Epithelial cell of proximal tubule (primary cell): ENCODE measurements at regions not wholly inside any gene's neighbourhood (a gene's known extent, or its start where the extent isn't known, plus 50 kb on each side); places are given as distances from the start of the nearest gene placed in this dataset.

Experiments used
- DNase-seq: peaks from one replicate; pipeline ENCODE4 v3.0.0-alpha.2; 2011; ENCODE audit warnings: low read depth
- H3K4me3 ChIP-seq: 2 replicates; pipeline ENCODE4 v1.5.1; 2011; ENCODE audit warnings: low read depth, mild to moderate bottlenecking, low read length
- CTCF ChIP-seq: conservative IDR thresholded peaks from 2 replicates; pipeline ENCODE4 v1.5.1; 2012; ENCODE audit warnings: low read depth, mild to moderate bottlenecking, low read length

- no peak for DNase-seq
- no peak overlapping the region for H3K4me3 ChIP-seq
- no peak for TF ChIP-seq CTCF
These were observed 489.8 kb downstream of the ADCYAP1 start for GRCh38 chr18:1394426-1394825.

- H3K4me3 ChIP-seq, result no peak overlapping the region
- no peak for DNase-seq
- TF ChIP-seq CTCF, result no peak
These were observed 490.3 kb downstream of the ADCYAP1 start for GRCh38 chr18:1394966-1395365.

- DNase-seq, result no peak
- no peak overlapping the region for H3K4me3 ChIP-seq
- no peak for TF ChIP-seq CTCF
These were observed 503.7 kb downstream of the ADCYAP1 start for GRCh38 chr18:1408376-1408775.

- H3K4me3 ChIP-seq, result no peak overlapping the region
- TF ChIP-seq CTCF, result no peak
- no peak for DNase-seq
These were observed 508.1 kb downstream of the ADCYAP1 start for GRCh38 chr18:1412655-1413322.

GRCh38 chr18:1413323-1413675, 508.6 kb downstream of the ADCYAP1 start:
- no peak for TF ChIP-seq CTCF
- DNase-seq, result no peak
- H3K4me3 ChIP-seq, result no peak overlapping the region

- no peak for TF ChIP-seq CTCF
- no peak overlapping the region for H3K4me3 ChIP-seq
- no peak for DNase-seq
These were observed 511.4 kb downstream of the ADCYAP1 start for GRCh38 chr18:1416074-1416473.

GRCh38 chr18:1421502-1421901, 516.8 kb downstream of the ADCYAP1 start:
- H3K4me3 ChIP-seq, result no peak overlapping the region
- DNase-seq, result no peak
- TF ChIP-seq CTCF, result no peak
